ENCODE measurements at regions not wholly inside any gene's neighbourhood (a gene's known extent, or its start where the extent isn't known, plus 50 kb on each side); places are given as distances from the start of the nearest gene placed in this dataset.

DNA sequence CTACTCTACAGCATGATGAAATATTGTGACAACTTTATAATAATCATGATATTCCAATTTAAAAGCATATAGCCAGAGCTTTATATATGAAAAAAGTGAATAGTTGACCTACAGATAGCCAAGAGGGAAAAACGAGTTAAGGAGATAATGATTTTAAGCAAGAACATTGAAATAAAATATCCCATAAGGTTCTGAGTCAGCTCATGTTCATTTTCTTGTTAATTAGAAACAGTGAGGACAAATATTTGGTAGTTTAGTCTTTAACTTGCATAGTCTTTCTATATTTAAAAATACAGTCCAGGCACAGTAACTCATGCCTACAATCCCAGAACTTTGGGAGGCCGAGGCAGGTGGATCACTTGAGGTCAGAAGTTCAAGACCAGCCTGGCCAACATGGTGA lies 55.8 kb upstream of the CDH6 start:
- DNase-seq (ENCODE audit: low read depth in 3 of 3, low spot score in 2 of 3) = no peak

DNA sequence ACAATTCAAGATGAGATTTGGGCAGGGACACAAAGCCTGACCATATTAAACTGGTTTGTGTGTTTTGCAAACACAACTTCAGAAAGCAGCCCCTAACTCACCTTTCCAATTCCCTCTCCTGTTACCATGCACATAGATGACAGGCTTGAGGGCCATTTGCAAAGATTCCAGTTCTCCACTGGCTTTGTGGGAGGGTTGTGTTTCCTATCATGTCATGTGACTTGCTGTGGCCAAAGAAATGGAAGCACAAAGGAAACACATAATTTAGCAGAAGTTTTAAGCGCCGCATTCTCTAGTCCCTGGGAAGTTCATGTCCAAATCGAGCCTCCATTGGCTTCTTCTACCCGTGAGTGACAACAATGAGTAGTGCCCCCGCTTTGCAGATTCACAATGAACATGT lies 57.9 kb upstream of the CDH6 start:
- DNase-seq (ENCODE audit: low read depth in 3 of 3, low spot score in 2 of 3) = no peak

DNA sequence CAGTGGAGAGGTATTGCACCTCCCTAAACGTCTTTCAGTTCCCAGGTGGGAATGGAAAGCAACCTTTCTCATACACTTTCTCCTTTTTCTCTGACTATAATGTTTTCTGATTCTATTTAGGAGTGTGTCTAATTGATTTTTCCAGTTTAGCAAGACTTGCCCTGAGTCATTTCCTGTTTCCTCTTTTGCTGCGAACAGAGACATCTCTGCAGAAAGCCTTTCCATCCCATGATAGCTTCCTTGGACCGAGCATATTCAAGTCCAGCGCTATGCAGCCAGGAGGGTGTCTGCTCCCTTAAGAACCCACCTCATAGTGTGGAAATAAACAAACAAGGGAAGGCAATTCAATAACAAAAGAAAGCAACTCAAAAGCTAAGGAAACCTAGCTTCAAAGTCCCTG lies 60.0 kb upstream of the CDH6 start:
- DNase-seq (ENCODE audit: low read depth in 3 of 3, low spot score in 2 of 3) = no peak

DNA sequence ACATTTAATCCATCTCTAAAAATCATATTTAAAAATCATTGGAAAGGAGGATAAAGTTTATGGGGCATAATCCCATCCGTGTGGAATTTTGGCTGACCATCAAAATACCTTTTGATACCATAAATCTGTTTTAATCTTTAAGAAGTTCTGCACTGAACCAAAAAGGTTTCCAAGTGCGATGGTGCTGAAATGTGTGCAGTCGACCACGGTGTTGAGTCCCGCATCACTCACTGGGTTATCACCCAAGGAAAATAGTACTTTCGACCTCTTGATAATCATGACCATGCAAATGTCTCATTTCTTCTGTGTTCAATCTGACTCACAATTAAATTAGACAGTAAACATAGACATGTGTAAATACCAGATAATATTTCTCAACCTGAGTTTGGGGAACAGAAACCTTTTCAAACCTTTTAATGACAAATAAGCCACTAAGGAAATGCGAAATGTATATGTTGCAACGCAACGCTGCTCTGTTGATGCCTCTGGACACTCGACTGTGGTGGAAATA lies 62.0 kb upstream of the CDH6 start:
- no peak for DNase-seq (ENCODE audit: low read depth in 3 of 3, low spot score in 2 of 3)

DNA sequence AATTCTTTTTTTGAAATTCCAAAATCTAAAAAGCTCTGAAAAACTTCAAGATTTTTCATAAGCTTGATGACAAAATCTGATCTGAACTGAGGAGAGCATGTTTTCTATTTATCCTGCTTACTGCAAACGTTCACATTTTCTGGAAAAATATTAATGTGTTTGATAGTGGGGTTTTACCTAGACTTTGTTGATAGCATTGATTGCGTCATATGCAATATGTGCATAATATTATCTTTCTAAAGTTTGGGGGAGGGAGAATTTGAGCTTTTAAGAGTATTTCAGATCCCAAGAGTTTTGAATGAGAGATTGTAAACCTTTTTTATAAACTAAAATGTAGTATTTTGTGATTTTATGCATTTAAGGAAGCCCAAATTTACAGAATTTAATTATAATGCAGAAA lies 62.8 kb upstream of the CDH6 start:
- DNase-seq (ENCODE audit: low read depth in 3 of 3, low spot score in 2 of 3) = no peak

DNA sequence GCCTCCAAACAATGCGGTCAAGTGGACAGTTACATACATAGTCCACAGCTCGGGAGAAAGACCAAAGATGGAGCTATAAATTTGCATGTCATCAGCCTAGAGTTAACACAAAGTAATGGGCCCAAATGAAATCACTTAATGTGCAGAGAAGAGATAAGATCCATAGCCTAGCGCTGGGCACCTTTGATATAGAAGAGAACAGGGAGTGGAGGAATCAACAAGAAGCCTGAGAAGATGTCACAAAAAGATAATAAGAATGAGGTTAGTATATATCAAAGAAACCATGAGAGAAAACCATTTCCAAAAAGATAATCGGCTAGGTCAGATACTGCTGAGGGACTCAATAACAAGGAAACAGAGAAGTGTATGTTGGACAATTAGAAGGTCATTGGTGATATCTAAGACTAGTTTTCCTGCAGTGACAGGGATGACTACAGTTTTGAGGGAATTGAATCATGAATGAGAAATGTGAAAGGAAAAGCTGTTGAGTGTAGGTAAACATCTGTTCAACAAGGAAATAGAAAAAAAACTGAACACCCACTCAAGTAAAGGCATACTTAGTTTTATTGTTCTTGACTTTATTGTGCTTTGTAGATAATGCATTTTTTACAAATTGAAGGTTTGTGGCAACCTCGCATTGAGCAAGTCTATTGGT lies 68.7 kb upstream of the CDH6 start:
- DNase-seq (ENCODE audit: low read depth in 3 of 3, low spot score in 2 of 3) = no peak

DNA sequence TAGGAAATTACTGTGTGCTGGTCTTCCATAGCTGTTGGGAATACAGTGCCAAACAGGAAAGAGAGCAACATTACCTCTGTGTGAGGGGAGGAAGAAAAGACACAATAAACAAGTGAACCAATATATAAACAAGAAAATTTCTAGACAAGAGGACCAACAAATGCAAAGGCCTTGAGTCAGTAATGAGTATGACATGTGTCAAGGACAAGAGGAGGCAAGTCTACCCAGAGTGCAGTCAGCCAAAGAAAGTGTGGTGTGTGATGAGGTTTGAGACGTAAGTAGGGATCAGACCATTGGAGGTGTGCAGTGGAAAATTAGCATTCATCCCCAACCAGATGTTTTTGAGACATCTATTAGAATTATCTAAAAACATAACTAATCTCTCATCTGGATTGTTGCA lies 69.5 kb upstream of the CDH6 start:
- no peak for DNase-seq (ENCODE audit: low read depth in 3 of 3, low spot score in 2 of 3)

DNA sequence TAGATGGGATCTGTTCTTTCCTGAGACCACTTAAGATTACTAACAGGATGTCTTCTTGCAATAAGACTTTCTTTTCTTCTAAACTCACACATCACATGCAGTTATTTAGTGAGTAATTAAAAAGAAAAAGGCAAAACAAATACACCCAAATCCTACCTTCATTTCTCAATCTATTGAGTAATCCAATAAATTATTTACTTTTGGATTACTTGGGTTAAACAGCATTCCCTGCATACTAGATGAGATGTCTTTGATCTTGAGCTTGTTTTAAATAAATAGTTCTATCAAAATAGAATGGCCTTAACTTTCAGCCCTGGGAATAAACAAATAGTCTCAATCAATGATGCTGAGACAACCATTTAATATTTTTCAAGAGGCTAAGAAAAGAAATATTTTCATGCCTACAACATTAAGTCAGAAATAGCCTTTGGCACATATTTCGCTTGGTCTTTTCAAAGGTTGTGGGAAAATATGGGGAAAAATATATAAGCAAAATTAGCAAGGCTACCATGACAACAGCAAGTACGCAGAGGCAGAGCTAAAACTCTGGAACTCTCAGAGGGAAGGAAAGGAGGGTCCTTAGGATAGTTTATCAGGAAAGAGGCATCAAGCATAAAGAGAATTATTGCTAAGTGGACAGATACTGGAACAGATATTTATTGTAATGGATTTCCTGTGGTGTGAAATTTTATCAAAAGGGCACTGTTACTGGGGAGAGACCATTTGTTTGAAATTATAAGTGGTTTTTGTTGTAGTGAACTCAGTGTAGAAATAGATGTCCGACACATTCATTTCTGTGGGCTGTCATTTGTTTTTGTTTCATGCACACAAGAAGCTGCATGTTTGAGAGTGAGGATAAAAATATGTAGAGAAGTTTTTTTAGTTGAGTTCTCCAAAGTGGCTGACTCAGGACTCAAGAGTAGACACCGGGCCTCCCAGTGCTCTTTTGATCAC lies 70.2 kb upstream of the CDH6 start:
- DNase-seq (ENCODE audit: low read depth in 3 of 3, low spot score in 2 of 3) = no peak

DNA sequence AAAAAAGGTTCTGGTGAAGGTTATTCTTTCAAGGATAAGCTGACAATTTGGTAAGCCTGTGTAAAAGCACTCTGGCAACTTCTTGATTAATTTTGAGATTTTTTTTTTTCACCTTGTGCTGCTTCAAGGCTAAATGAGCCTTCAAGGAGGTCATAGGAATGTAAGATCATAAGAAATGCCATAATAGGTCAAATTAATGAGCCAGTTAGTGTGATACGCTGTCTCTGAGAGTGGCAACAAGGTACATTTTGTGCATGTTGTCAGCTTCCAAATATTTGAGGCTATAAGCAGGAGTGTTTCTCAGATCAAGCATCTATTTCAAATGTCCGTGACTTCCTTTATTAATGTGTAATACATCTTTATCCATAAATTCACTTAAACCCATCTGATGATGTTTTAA lies 72.3 kb upstream of the CDH6 start:
- no peak for DNase-seq (ENCODE audit: low read depth in 3 of 3, low spot score in 2 of 3)

DNA sequence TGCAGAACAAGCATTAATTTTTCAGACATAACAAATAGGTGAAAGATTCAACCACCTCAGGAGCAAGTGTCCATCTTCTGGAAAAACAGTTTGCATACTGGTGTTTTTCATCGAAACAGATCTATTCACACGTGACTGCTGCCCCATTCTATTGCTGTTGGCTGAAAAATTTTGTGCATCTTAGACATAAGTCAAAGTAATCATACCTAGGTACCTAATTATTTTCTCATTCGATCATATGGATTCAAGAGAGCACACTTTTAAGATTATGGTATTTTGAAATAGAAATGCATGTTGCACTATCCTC lies 72.9 kb upstream of the CDH6 start:
- DNase-seq (ENCODE audit: low read depth in 3 of 3, low spot score in 2 of 3) = no peak

DNA sequence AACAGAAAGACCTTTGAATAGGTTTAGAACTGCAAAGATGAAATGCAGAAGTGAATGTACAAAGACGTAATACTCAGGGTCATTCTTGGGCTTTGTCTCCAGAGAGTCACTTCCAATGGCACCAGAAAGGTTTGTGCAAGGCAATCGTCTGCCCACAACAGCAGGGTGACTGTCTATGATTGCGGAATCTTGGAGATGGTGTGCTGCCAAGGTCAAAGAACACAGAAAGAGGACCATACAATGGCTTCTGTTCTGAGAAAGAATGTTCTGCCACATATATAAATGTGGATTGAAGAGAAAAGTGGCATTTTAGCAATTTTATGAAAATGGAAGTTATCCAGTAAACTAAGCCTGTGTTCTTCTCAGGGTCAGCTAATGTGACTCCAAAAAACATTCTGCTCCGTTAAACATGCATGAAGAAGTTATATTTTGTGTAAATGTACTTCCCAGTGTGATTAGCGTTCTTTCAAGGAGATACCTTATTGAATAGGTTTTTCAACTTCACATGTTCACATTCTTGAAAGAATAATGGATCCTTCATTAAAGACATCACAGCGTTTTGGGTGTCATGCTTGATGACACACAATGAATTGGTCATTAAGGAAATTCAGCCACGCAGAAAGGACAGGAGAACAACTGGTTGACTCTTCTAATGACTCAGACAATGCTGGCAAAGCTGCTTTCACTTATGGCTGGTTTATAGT lies 73.4 kb upstream of the CDH6 start:
- DNase-seq (ENCODE audit: low read depth in 3 of 3, low spot score in 2 of 3) = no peak

DNA sequence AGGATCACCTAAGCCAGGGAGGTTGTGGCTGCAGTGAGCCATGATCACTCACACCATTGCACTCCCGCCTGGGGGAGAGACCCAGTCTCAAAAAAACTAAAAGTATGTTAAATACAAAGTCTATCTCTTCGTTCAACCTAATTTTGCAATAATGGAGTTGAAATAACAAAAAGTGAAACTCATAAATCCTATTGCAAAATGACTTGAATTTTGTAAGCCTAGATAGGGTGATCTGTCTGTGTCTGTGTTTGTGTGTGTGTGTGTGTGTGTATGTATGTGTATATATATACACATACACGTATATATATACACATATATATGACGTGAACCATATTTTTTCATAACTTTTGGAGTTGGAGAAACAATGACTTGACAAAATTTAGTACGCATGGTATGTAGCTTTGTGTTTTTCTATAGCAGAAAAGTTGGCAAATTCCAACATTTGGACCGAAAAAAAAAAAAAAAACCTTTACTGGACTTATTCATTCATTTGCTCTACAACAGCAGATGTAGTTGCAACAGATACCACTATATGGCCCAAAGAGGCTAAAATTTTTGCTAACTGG lies 76.9 kb upstream of the CDH6 start:
- DNase-seq (ENCODE audit: low read depth in 3 of 3, low spot score in 2 of 3) = no peak

DNA sequence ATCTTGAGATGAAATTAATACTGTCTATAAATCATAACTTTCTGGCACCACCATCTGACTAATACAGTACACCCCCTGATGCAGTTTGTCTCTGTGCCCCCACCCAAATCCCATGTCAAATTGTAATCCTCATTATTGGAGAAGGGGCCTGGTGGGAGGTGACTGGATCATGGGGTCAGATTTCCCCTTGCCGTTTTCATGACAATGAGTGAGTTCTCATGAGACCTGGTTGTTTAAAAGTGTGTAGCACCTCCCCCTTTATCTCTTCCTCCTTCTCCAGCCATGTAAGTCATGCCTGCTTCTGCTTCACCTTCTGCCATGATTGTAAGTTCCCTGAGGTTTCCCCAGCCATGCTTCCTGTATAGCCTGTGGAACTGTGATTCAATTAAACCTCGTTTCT lies 78.7 kb upstream of the CDH6 start:
- DNase-seq (ENCODE audit: low read depth in 3 of 3, low spot score in 2 of 3) = no peak

DNA sequence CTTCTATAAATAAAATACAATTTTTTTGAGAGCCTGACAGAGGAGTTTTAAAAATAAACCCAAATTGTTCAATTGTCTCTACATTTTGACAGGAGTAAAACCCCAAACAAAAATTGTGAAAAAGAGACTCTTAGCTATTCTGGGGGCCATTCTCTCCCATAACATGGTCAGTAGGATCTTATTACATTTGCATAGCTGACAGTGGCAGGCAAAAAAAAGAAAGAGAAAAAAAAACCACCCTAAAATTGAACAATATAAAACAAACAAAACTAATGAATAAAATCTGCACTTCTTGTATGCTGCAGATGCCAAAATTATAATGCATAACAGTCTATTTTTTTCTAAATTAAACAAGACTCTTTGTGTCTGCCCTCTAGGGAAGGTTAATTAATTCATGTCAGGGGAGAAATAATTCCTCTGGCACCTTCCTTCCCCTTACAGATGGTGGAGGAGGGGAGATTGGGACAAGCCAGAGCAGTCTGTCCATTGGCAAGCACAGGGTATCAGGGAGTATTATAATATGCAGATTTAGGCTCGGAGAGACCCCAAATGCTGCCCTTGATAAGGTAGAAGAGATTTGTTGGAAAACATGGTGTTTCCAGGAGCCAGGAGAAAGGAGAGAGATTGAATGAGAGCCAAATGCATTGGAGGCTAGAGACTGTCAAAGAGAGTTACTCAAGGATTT lies 79.7 kb upstream of the CDH6 start:
- DNase-seq (ENCODE audit: low read depth in 3 of 3, low spot score in 2 of 3) = no peak

DNA sequence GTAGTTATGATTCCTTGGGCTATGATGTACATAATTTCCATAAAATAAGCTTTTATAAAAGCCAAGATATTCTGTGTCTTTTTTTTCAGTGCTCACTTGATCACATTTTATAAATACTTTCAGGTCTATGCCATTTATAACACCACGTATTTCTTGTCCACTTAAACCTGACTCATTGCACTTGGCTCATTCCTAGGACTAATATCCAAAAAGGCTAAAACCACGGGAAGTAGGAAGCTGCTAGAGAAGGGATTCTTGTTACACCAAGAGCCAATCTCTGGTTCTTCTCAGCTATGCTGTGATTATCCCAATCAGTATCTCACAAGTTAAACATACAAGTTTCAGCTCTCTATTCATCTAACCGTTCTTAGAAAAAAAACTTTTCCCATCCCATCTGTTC lies 80.4 kb upstream of the CDH6 start:
- DNase-seq (ENCODE audit: low read depth in 3 of 3, low spot score in 2 of 3) = no peak

DNA sequence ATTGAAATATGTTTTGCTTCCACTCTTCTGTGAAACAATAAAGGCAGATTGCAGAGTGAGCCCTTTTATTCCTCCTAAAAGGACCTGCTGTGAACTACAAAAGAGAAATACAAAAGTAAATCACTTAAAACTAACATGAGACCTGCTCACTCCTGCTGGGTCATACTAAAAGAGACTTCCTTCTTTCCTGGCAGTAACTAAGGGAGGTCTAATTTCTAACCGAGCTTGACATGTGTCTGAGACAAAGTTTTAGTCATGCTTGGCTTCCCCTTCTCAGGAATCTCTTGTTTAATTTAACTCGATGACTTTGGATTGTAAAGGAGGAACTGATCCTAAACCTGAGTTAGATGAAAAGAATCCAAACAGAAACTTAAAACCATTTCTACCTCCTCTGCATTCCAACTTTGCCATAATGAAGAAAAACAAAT lies 86.4 kb upstream of the CDH6 start:
- DNase-seq (ENCODE audit: low read depth in 3 of 3, low spot score in 2 of 3) = peak; percentile 18 to 59 (median 56)

DNA sequence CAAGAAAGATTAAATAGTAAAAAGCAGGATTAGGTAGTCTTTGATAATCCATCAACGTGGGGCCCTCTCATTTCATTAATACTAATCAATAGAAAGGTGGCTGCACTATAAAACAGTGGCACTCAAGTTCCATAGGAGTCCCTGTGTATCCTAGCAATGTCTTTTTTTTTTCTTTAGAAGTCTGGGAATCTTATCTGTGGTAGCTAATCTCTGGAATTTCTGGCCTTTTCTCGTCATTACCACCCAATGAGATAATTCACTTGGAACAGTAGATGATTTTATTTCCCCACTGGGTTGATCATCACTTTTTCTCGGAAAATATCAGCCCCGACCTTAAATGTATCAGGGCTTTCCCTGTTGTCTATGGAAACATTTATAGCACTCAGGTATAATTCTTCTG lies 86.8 kb upstream of the CDH6 start:
- no peak for DNase-seq (ENCODE audit: low read depth in 3 of 3, low spot score in 2 of 3)

DNA sequence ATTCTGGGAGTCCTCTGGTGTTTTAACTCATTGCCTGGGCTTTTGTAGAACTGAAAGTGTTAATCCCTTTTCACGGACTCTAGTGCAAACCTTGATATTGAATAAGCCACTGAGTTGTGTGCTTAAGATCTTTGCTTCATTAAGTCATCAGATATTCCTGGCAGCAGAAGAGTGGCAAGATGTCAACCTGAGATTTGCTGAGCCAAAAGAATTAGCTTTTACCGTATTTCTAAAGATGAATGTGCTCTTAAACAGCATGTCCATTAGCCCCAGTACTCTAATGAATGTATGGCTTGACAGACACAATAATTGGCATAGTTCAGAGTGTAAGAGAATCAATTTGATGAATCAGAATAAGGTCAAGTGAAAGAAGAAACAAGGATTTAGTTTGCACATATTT lies 87.2 kb upstream of the CDH6 start:
- DNase-seq (ENCODE audit: low read depth in 3 of 3, low spot score in 2 of 3) = no peak

DNA sequence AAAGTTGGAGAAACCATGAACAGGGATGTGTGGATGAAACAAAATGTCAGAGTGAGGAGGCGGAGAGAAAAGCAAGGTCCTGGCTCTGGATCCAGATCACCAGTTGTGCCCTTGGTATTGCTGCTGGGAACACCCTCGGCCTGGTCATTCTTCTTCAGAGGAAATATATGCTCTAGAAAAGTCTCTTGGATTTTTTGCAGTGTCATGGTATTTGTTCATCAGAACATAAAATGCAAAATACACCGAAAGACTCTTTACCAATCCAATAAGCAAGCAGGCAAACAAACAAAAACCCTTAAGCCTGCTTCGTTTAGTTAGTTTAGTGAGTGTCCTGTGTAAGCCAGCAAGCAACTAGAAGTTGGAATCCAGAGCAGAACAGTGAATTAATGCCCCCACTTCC lies 88.7 kb upstream of the CDH6 start:
- DNase-seq (ENCODE audit: low read depth in 3 of 3, low spot score in 2 of 3) = no peak

DNA sequence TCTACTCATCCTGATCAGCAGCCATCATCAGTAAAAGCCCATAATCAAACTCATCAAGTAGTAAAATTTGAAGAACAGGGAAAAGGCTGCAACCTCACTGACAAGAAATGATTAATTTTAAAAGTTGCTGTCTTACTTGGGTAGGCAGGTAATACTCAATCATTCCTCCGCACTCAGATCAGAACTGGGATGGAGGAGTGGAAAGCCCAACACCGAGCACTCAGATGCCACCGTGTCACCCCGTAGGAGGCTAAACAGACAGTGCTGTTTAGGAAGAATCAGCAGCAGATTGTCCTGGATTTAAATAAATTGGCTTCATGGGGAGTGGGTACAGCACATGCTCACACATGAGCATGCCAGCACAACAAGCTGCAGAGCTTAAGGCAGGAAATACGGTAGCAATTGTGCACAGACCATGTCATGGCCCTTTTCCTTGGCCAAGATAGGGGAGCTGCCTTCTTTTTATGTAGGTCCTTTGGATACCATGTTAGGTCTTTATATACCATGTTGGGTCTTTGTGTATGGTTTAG lies 92.6 kb upstream of the CDH6 start:
- DNase-seq (ENCODE audit: low read depth in 3 of 3, low spot score in 2 of 3) = no peak
